NCI-H1105 (cell line): ENCODE measurements at regions not wholly inside any gene's neighbourhood (a gene's known extent, or its start where the extent isn't known, plus 50 kb on each side); places are given as distances from the start of the nearest gene placed in this dataset.

Experiments used
- DNase-seq: peaks from one replicate; lab custom pipeline; 2025; lab: John Stamatoyannopoulos, UW

DNA sequence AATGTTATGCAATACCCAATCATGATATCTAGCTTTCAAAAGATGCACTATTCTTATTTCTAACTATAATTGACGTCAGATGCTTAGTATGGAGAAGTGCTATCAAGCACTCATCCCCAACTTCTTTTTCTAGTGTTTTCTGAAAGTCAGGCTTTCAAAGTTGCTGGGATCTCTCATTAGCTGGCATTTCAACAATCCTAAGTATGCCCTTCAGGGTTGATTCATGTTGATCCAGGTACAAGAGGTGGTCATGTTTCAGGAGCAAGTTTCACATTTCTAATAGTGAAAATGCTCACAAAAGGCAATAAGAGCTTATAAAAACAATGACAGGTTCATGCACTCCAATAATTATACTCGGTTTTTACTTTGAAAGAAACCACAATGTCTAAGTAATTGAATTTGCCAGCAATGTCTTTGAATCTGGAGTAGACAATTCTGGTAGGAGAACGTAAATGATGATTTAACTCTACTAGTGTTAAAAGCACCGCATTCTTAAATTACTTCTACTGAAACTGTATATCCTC is 193.7 kb upstream of the KHDRBS2 start:
- no peak for DNase-seq

GRCh38 chr6:62474793-62475192 is 188.8 kb upstream of the KHDRBS2 start:
- no peak for DNase-seq

- DNase-seq: no peak
Observed at GRCh38 chr6:62466607-62467006, 180.6 kb upstream of the KHDRBS2 start.

- no peak for DNase-seq
Observed at GRCh38 chr6:62465206-62465605, 179.2 kb upstream of the KHDRBS2 start.

- no peak for DNase-seq
Observed at GRCh38 chr6:62452586-62452985, 166.6 kb upstream of the KHDRBS2 start.

GRCh38 chr6:62446647-62447316 is 160.8 kb upstream of the KHDRBS2 start:
- no peak for DNase-seq

- DNase-seq: no peak
Observed at GRCh38 chr6:62445521-62445920, 159.5 kb upstream of the KHDRBS2 start.

DNA sequence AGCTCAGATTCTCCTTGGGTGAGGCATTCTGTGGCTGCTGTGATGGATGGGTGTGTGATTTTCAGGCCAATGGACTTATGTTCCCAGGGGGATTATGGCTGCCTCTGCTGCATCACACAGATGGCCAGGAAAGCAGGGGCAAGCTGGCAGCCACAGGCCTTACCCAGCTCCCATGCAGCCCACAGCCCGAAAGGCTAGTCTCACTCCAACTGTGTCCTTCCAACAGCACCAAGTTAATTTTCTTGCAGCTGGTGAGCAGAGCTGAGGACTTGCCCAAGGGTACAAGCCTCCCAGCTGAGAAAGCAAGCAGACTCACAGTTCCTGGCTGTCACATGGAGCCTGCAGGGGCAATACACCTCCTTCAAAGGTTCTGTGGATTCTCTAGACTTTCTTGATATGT is 155.2 kb upstream of the KHDRBS2 start:
- DNase-seq: no peak

DNA sequence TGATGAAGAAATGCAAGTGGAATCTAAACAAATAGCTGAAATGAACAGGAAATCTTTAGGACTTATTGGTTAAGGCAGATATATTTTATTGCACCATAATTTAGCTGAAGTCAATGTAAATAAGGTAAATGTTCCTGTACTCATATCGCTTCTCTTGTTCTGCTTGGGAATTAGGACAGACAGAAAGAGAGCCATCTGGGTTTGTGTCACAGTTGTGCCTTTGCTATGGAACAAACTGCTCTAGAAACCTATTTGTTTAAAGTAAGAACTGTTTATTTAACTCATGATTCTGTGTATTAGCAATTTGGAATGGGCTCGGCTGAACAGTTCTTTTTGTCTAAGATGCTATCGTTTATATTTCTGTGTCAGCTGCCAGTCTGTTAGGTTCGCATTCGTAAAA is 143.8 kb upstream of the KHDRBS2 start:
- DNase-seq: no peak

GRCh38 chr6:62400521-62401259 is 114.7 kb upstream of the KHDRBS2 start:
- no peak for DNase-seq

DNA sequence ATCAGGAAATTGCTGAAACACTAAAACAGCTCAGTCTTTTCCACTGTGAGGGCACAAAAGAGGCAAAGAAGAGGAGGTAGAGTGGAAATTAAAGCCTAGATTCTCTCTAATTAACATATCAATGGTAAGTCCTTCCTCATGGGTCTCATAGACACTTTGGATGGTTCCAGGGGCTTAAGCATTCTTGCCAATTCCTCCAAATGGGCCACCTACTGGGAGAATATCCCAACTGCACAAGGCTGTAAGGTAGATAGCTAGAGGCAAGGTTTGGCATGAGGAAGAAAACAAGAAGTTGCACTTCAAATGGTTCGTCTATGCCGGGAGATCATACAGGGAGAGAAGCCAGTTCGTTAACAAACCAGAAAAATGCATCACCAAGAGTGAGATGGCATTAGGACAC is 107.6 kb upstream of the KHDRBS2 start:
- DNase-seq: no peak

GRCh38 chr6:62392291-62392690 is 106.3 kb upstream of the KHDRBS2 start:
- no peak for DNase-seq

GRCh38 chr6:62391358-62391757 is 105.3 kb upstream of the KHDRBS2 start:
- no peak for DNase-seq

- no peak for DNase-seq
Observed at GRCh38 chr6:62390401-62390800, 104.4 kb upstream of the KHDRBS2 start.

DNA sequence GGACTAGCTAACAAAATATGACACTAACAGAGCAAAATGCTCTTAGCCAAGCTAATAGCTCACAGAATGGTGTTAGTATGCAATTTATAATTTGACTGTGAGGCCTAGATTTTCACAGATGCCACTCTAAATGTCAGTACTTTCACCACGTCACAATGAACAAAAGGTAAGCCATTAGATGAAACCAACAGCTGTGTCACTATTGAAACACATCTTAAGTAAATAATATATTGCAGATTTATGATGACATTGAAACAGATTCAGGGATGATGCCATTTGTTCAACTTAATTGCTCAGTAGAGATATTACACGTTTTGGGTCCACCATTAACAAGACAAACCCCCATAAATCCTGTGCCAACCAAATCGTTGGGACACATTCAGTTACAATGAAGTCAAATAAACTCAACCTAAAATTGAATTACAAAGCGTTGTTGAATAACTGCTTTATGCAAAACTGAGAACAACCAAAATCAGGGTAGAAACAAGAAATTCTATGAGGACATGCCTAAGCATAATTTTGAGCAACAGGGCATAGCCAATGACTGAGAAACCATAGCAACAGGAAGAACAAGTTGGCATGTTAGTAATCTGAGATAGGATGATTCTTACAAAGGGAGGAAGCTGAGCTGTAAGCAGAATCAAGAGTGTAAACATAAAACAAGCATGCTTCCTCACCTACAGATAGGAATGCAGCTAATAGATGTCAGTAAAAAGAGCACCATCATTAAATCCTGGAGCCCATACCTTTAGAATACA is 85.6 kb upstream of the KHDRBS2 start:
- DNase-seq: no peak

GRCh38 chr6:62367601-62368000 is 81.6 kb upstream of the KHDRBS2 start:
- no peak for DNase-seq

DNA sequence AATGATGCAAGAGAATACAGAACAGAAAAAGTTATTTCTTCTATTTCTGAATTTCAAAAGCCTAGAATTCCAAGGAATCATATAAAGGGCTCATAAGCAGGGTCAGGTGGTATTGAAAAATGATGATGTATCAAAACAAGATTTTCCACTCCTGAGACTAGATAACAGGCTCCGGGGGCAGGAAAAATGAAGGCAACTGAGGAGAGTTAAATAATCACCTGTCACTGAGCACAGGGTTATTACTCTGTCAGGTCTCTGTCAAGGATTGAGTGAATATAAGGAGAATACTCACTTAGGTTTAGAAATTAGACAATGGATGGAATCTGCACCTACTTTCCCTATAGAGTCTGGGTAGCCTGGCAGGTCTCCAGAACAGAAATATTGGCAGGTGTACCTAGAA is 76.1 kb upstream of the KHDRBS2 start:
- no peak for DNase-seq

DNA sequence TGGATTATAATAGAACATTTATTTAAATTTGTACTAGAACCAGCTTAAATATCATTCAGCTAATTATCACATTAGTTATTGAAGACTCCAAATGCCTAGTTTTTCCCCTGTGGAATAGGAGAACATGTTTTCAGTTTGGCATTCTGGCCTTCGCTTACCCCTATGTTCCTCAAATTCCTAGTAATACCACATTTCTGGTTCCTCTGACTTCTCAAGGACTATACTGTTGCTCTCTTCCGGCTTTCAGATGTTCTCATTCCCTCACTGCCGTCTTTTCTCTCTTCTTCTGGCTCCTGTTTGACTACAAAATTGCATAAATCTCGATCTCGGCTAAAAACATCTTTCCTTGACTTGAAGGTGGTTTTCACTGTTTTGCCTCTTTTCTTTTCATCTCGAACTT is 71.8 kb upstream of the KHDRBS2 start:
- no peak for DNase-seq

DNA sequence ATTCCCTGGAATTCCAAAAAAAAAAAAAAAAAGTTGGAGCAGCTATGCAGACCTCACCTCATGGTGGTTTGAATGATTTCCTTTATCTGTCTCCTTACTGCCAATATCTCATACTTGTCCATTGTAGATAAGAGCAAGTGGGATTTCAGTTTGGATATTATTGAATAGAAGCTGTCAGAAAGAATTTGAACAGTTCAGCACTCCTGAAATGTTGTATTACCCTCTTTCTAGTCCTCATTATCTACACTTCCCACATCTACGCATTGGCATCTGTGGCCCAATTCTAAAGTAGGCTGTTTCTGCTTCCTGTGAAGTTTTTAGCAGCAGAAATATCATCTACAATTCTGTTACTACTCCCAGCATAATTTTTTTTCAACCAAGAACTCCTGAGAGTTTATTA is 68.2 kb upstream of the KHDRBS2 start:
- no peak for DNase-seq

DNA sequence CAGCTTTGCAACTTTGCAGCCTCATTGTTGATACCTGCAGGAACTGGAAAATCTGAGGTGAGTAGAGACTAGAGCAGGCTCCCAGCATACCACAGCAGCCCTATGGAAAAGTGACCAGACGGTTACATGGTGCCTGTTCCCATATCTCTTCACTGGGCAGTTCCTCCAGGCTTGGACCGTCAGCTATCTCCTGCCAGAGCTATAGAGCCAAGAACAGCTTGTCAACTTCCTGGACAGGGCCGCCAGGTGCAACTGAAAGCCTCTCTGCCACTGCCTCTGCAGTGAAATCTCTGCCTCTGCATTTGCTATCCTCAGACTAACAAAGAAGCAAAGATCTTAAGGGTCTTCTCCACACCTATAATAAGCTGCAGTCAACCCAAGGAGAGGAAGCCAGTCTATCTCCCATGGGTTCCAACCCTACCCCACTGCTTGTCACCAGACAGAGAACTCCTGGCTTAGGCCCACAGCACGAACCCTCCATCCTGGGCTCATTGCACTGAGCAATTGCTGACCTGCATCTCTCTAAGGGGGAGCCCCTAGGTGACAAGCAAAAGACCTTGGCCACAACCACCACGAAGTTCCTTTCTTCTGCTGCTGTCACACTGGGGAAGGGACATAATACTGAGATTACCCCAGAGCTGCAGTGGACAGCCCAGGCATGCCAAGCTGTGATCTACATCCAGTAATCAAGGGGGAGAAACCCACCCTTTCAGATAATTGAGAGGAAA is 60.1 kb upstream of the KHDRBS2 start:
- no peak for DNase-seq

DNA sequence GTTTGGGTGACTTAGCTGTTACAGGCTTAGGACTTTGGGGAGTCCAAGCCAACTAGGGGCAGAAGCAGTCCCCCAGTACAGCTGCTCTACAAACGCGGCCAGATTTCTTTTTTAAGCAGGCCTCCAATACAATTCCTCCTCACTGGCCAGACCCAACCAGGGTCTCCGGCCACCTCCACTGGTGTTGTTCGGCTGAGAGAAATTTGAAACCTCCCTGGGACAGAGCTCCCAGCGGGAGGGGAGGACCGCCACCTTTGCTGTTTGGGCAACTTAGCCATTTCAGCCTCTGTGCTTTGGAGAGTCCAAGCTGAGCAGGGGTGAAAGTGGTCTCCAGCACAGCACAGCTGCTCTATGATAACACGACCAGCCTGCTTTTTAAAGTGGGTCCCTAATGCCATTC is 59.4 kb upstream of the KHDRBS2 start:
- no peak for DNase-seq

- DNase-seq: no peak
Observed at GRCh38 chr6:62344850-62345249, 58.8 kb upstream of the KHDRBS2 start.
